C1 segment of cervical spinal cord (tissue), 14 donors: ENCODE measurements at regions not wholly inside any gene's neighbourhood (a gene's known extent, or its start where the extent isn't known, plus 50 kb on each side); places are given as distances from the start of the nearest gene placed in this dataset.
"Not testable (repeated sequence)": the region's sequence is repeated elsewhere in the genome, so short reads cannot be mapped to it uniquely, and the experiment has no call there.

ENCODE experiments used
- DNase-seq, 14 donors: peaks; one replicate each; lab custom pipeline; 2025; lab: John Stamatoyannopoulos, UW

- DNase-seq = no peak
Observed at GRCh38 chr4:27121830-27122229, 261.2 kb downstream of the STIM2 start.

GRCh38 chr4:27123123-27123768, 262.6 kb downstream of the STIM2 start:
- DNase-seq = peak in 2 of 14 donors; percentile 3 to 40

- no peak for DNase-seq
Observed at GRCh38 chr4:27123769-27124124, 263.1 kb downstream of the STIM2 start.

GRCh38 chr4:27126895-27127294, 266.3 kb downstream of the STIM2 start:
- DNase-seq = not testable (repeated sequence)

GRCh38 chr4:27128443-27128842, 267.8 kb downstream of the STIM2 start:
- no peak for DNase-seq

GRCh38 chr4:27129871-27130366, 269.3 kb downstream of the STIM2 start:
- DNase-seq = no peak

- DNase-seq = no peak
Observed at GRCh38 chr4:27132497-27132896, 271.9 kb downstream of the STIM2 start.

GRCh38 chr4:27140486-27140885, 279.8 kb downstream of the STIM2 start:
- no peak for DNase-seq

- DNase-seq = no peak
Observed at GRCh38 chr4:27141530-27141929, 280.9 kb downstream of the STIM2 start.

GRCh38 chr4:27142841-27143240, 282.2 kb downstream of the STIM2 start:
- no peak for DNase-seq

- no peak for DNase-seq
Observed at GRCh38 chr4:27145597-27145996, 285.0 kb downstream of the STIM2 start.

- DNase-seq = no peak
Observed at GRCh38 chr4:27148211-27148895, 287.7 kb downstream of the STIM2 start.

- DNase-seq = no peak
Observed at GRCh38 chr4:27149541-27150212, 289.0 kb downstream of the STIM2 start.

- DNase-seq = no peak
Observed at GRCh38 chr4:27152703-27153102, 292.1 kb downstream of the STIM2 start.

- no peak for DNase-seq
Observed at GRCh38 chr4:27154706-27155105, 294.1 kb downstream of the STIM2 start.

- no peak for DNase-seq
Observed at GRCh38 chr4:27161191-27161590, 300.6 kb downstream of the STIM2 start.

GRCh38 chr4:27168783-27169182, 308.1 kb downstream of the STIM2 start:
- DNase-seq = no peak

GRCh38 chr4:27173280-27173679, 312.6 kb downstream of the STIM2 start:
- no peak for DNase-seq

- peak in 3 of 14 donors; percentile 1 to 3 (median 3) for DNase-seq
Observed at GRCh38 chr4:27176400-27176799, 315.8 kb downstream of the STIM2 start.

- no peak for DNase-seq
Observed at GRCh38 chr4:27176881-27177280, 316.2 kb downstream of the STIM2 start.

- DNase-seq = no peak
Observed at GRCh38 chr4:27178061-27178460, 317.4 kb downstream of the STIM2 start.

GRCh38 chr4:27181693-27182092, 321.1 kb downstream of the STIM2 start:
- DNase-seq = no peak

- DNase-seq = no peak
Observed at GRCh38 chr4:27182211-27182610, 321.6 kb downstream of the STIM2 start.
